ENCODE measurements at regions not wholly inside any gene's neighbourhood (a gene's known extent, or its start where the extent isn't known, plus 50 kb on each side); places are given as distances from the start of the nearest gene placed in this dataset.

DNA sequence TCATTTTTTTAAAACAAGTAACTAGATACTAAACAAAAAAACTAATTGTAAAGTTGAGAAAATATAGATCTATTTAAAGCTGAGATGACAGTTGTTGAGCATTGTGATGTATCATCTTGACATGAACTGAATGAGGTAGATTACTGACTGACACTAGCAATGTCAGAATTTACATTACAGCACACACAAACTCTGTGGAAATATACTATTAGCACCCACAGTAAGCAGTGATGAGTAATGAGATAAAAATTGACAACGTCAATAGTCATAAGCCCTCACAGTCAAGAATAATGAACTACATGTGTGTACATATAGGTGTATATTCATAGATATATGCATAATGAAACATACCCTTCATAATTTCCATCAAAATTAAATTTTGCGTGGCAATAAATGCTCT is 368.4 kb downstream of the TFEC start:
- H3F3A ChIP-seq (ENCODE audit: insufficient read depth) = peaks cover 12% of the 10 kb centered on the region; the same call in 1 of the 2 replicates
- TF ChIP-seq EZH2phosphoT487 (IDR thresholded peaks at IDR 0.05; ENCODE audit: insufficient read depth, low read depth) = no peak
- no peak for TF ChIP-seq EZH2 (IDR thresholded peaks at IDR 0.05; ENCODE audit: insufficient read depth, poor library complexity, severe bottlenecking)
- no peak overlapping the region for H3K4me3 ChIP-seq
- H3K4me2 ChIP-seq (ENCODE audit: unreplicated experiment) = peak overlapping the region; percentile 33
- peak overlapping the region; percentile 28; the same call in 1 of the 2 replicates for H3K27ac ChIP-seq
- H3K9me3 ChIP-seq (ENCODE audit: low read depth) = no peaks in the 10 kb centered on the region
- no peaks in the 10 kb centered on the region for H3K9me2 ChIP-seq (ENCODE audit: insufficient read depth)
- H2AFZ ChIP-seq = no peak overlapping the region
- peaks cover 37% of the 10 kb centered on the region for H3K4me1 ChIP-seq (ENCODE audit: insufficient read depth)
- no peaks in the 10 kb centered on the region for H3K27me3 ChIP-seq (replicated peaks; ENCODE audit: insufficient read depth)
- no peak overlapping the region for H3K9ac ChIP-seq
- in situ Hi-C loops (cut with MboI) = no loop called here
- H4K20me1 ChIP-seq (ENCODE audit: insufficient read depth) = no peaks in the 10 kb centered on the region
- WGBS, 2 experiments (ENCODE audit: low coverage in 1 of 2, low lambda C conversion rate in 2 of 2, missing lambda C conversion rate in 2 of 2) = 50 to 53% methylated on average over 2 of the region's 2 CpGs
- DNase-seq = peak; percentile 54
- no peaks in the 10 kb centered on the region for H3K36me3 ChIP-seq (ENCODE audit: low read depth)
- no peaks in the 10 kb centered on the region for H3K79me2 ChIP-seq (ENCODE audit: insufficient read depth)

DNA sequence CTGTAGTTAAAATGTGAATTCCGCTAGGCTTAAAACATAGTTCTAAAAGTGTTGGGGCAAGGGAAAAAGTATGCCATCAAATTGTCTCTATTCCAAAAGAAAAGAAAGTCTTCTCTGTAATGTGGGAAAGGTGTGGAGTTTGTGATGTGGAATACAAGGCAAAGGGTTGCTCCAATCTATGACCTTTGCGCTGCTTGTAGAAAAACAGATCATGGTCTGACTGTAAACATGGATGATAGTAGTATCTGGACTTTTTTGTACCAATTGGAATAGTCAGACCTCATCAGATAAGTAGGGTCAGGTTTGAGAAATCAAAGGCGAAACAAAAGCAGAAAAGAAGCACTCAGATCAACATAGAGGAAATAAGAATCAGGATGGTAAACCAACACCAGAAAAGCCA is 372.3 kb downstream of the TFEC start:
- no peak overlapping the region for H3K4me3 ChIP-seq
- no peak overlapping the region for H3K27ac ChIP-seq
- H3K9me2 ChIP-seq (ENCODE audit: insufficient read depth) = no peaks in the 10 kb centered on the region; the same call in 1 of the 2 replicates
- TF ChIP-seq EZH2 (IDR thresholded peaks at IDR 0.05; ENCODE audit: insufficient read depth, poor library complexity, severe bottlenecking) = no peak
- no peak for TF ChIP-seq EZH2phosphoT487 (IDR thresholded peaks at IDR 0.05; ENCODE audit: insufficient read depth, low read depth)
- no peaks in the 10 kb centered on the region for H3K27me3 ChIP-seq (replicated peaks; ENCODE audit: insufficient read depth)
- H3K36me3 ChIP-seq (ENCODE audit: low read depth) = no peaks in the 10 kb centered on the region
- H3K4me2 ChIP-seq (ENCODE audit: unreplicated experiment) = no peak overlapping the region
- H3K9ac ChIP-seq = no peak overlapping the region
- H2AFZ ChIP-seq = no peak overlapping the region
- WGBS, 2 experiments (ENCODE audit: low coverage in 1 of 2, low lambda C conversion rate in 2 of 2, missing lambda C conversion rate in 2 of 2) = 83% methylated on average over 3 of the region's 3 CpGs
- DNase-seq = no peak
- H3F3A ChIP-seq (ENCODE audit: insufficient read depth) = peaks cover 20% of the 10 kb centered on the region; the same call in 1 of the 2 replicates
- no peaks in the 10 kb centered on the region for H3K9me3 ChIP-seq (ENCODE audit: low read depth)
- in situ Hi-C loops (cut with MboI) = no loop called here
- no peaks in the 10 kb centered on the region for H4K20me1 ChIP-seq (ENCODE audit: insufficient read depth)
- H3K79me2 ChIP-seq (ENCODE audit: insufficient read depth) = no peaks in the 10 kb centered on the region
- H3K4me1 ChIP-seq (ENCODE audit: insufficient read depth) = peaks cover 34% of the 10 kb centered on the region

DNA sequence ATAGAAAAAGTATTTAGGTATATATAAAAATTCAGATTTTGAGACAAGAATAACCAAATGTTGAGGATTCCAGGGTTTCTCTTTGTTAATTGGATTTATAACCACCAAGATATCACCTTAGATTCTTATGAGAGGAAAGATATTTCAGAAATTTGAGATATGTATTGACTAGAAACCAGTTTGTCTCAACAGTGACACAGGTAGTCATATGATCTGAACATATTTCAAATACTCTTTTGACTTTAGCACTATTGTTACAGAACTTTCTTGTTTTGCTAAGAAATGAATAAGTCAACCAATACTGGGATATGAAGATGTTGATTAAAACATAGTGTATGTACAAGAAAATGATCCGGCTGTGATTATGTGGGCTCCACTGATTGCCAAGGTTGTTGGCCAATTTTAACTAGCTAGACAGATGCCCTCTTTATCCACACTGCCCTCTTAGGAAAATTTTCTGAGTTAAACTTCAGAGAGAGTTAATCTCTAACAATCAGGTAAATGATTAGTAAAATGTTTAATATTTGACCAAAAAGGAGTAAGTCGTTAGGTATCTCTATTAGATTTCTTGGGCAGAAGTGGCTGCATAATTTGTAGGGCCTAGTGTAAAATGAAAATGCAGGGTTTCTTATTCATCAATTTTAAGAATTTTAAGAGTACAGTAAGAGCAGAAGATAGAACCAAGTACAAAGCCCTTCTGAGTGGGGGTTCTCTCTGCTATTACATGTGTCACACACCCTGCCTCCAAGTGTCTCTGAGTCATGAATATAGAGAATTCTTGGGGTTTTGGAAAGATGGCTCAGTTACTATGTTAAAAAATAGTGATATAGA is 376.0 kb downstream of the TFEC start:
- no peak overlapping the region for H3K9ac ChIP-seq
- no peaks in the 10 kb centered on the region for H3K36me3 ChIP-seq (ENCODE audit: low read depth)
- no peak for TF ChIP-seq EZH2phosphoT487 (IDR thresholded peaks at IDR 0.05; ENCODE audit: insufficient read depth, low read depth)
- TF ChIP-seq EZH2 (IDR thresholded peaks at IDR 0.05; ENCODE audit: insufficient read depth, poor library complexity, severe bottlenecking) = no peak
- no peaks in the 10 kb centered on the region for H4K20me1 ChIP-seq (ENCODE audit: insufficient read depth)
- 94 to 97% methylated on average over 2 of the region's 2 CpGs for WGBS, 2 experiments (ENCODE audit: low coverage in 1 of 2, low lambda C conversion rate in 2 of 2, missing lambda C conversion rate in 2 of 2)
- H3K27ac ChIP-seq = no peak overlapping the region
- H3K4me3 ChIP-seq = no peak overlapping the region
- H3K9me3 ChIP-seq (ENCODE audit: low read depth) = no peaks in the 10 kb centered on the region
- DNase-seq = peak; percentile 72
- peaks cover 9% of the 10 kb centered on the region; the same call in 1 of the 2 replicates for H3F3A ChIP-seq (ENCODE audit: insufficient read depth)
- no peaks in the 10 kb centered on the region for H3K79me2 ChIP-seq (ENCODE audit: insufficient read depth)
- in situ Hi-C loops (cut with MboI) = no loop called here
- H3K4me1 ChIP-seq (ENCODE audit: insufficient read depth) = peaks cover 12% of the 10 kb centered on the region; the same call in 1 of the 2 replicates
- H3K4me2 ChIP-seq (ENCODE audit: unreplicated experiment) = peak overlapping the region; percentile 6
- H3K27me3 ChIP-seq (replicated peaks; ENCODE audit: insufficient read depth) = no peaks in the 10 kb centered on the region
- no peaks in the 10 kb centered on the region; the same call in 1 of the 2 replicates for H3K9me2 ChIP-seq (ENCODE audit: insufficient read depth)
- H2AFZ ChIP-seq = no peak overlapping the region

DNA sequence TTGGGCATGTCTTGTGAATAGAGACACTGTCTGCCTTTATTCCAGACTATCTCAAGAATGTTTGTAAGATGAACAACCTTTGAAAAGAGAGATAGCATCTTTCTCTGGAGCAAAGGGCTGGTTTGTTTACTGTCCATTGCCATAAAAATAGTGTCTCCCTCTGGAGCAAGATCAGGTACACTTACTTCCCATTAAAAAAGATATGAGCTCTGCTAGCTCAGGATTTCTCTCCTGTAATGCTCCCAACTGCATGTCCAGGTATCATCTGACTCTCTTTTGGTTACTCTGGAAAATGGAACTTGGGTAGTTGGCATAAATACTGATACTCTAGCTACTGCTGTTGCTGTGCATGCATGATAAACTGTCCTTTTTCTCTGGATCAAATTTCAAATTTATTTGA is 381.1 kb downstream of the TFEC start:
- Histone ChIP-seq H3K9ac (no peak overlapping the region), H3K9me3 (ENCODE audit: low read depth) (no peaks in the 10 kb centered on the region), H3K4me2 (ENCODE audit: unreplicated experiment) (no peak overlapping the region), H3K36me3 (ENCODE audit: low read depth) (no peaks in the 10 kb centered on the region), H3K27ac (no peak overlapping the region), H3K27me3 (replicated peaks; ENCODE audit: insufficient read depth) (no peaks in the 10 kb centered on the region), H3K4me3 (no peak overlapping the region), H3K79me2 (ENCODE audit: insufficient read depth) (no peaks in the 10 kb centered on the region), H3K9me2 (ENCODE audit: insufficient read depth) (no peaks in the 10 kb centered on the region), H2AFZ (no peak overlapping the region), H3K4me1 (ENCODE audit: insufficient read depth) (peaks cover 2% of the 10 kb centered on the region; the same call in 1 of the 2 replicates), H3F3A (ENCODE audit: insufficient read depth) (no peaks in the 10 kb centered on the region), H4K20me1 (ENCODE audit: insufficient read depth) (no peaks in the 10 kb centered on the region)
- in situ Hi-C loops (cut with MboI) = no loop called here
- no peak for DNase-seq
- TF ChIP-seq EZH2phosphoT487 (IDR thresholded peaks at IDR 0.05; ENCODE audit: insufficient read depth, low read depth) (no peak), EZH2 (IDR thresholded peaks at IDR 0.05; ENCODE audit: insufficient read depth, poor library complexity, severe bottlenecking) (no peak)

Data from GM23248 (cell line).